CD4-positive, alpha-beta T cell (primary cell): ENCODE measurements at regions not wholly inside any gene's neighbourhood (a gene's known extent, or its start where the extent isn't known, plus 50 kb on each side); places are given as distances from the start of the nearest gene placed in this dataset.

Experiments
- ATAC-seq: fragments of 200-7000 bp; cut with Tn5 transposase; one replicate; pipeline ENCODE4 v1.10.0; 2022; ENCODE audit warnings: mild to moderate bottlenecking; ENCODE audit not compliant: poor library complexity
- CTCF ChIA-PET: fragments of 350-600 bp; sonication (Branson Sonifier 250); formaldehyde crosslinking; loops from one replicate; lab custom pipeline; 2021; ENCODE audit warnings: antibody characterized with exemption, inconsistent platforms; lab: Charles Lee
- POLR2A ChIA-PET: fragments of 350-600 bp; sonication (Branson Sonifier 250); formaldehyde crosslinking; loops from one replicate; lab custom pipeline; 2021; ENCODE audit warnings: antibody characterized with exemption, inconsistent platforms; lab: Charles Lee
- DNase-seq, 14 experiments: peaks; one replicate each; pipeline ENCODE4 v3.0.0-alpha.2; 2013 to 2020; ENCODE audit warnings: mixed read lengths in 2 of 14
- H3K27ac ChIP-seq, 2 donors: one replicate each; pipeline versions ENCODE4 v1.5.1 to v1.7.0; 2013; ENCODE audit warnings: low read length in 2 of 2, low read depth in 1 of 2, mild to moderate bottlenecking in 1 of 2
- H3K27me3 ChIP-seq, 2 experiments: 1 replicate in 1 of 2; 2 replicates in 1 of 2; pipeline versions ENCODE4 v1.6.1 to v1.7.0; 2013; ENCODE audit warnings: low read length in 2 of 2, control low read depth in 1 of 2, mild to moderate bottlenecking in 1 of 2, moderate library complexity in 1 of 2; ENCODE audit not compliant: insufficient read depth in 2 of 2, control insufficient read depth in 1 of 2
- H3K36me3 ChIP-seq: one replicate; pipeline ENCODE4 v1.6.1; 2013; ENCODE audit warnings: low read length, control low read depth; ENCODE audit not compliant: insufficient read depth
- H3K4me1 ChIP-seq: one replicate; pipeline ENCODE4 v1.6.1; 2013; ENCODE audit warnings: low read length, control low read depth; ENCODE audit not compliant: insufficient read depth
- H3K4me3 ChIP-seq: one replicate; pipeline ENCODE4 v1.5.1; 2013; ENCODE audit warnings: mild to moderate bottlenecking, low read length, moderate library complexity
- H3K9me3 ChIP-seq, 2 experiments: 1 replicate in 1 of 2; 2 replicates in 1 of 2; pipeline versions ENCODE4 v1.6.1 to v1.7.0; 2013; ENCODE audit warnings: low read length in 2 of 2, mild to moderate bottlenecking in 2 of 2, control low read depth in 1 of 2, moderate library complexity in 1 of 2; ENCODE audit not compliant: control insufficient read depth in 1 of 2, insufficient read depth in 1 of 2
- H3K27ac Mint-ChIP-seq: one replicate; pipeline ENCODE4 v1.8.0; 2020; ENCODE audit warnings: mixed read lengths
- H3K27me3 Mint-ChIP-seq: one replicate; pipeline ENCODE4 v1.8.0; 2021; ENCODE audit warnings: mixed read lengths
- H3K36me3 Mint-ChIP-seq: one replicate; pipeline ENCODE4 v1.8.0; 2021; ENCODE audit warnings: low read depth, mixed read lengths
- H3K4me1 Mint-ChIP-seq: one replicate; pipeline ENCODE4 v1.8.0; 2021; ENCODE audit warnings: low read depth, mixed read lengths
- H3K4me3 Mint-ChIP-seq: one replicate; pipeline ENCODE4 v1.8.0; 2020; ENCODE audit warnings: mild to moderate bottlenecking, mixed read lengths
- H3K9me3 Mint-ChIP-seq: one replicate; pipeline ENCODE4 v1.8.0; 2020; ENCODE audit warnings: mixed read lengths
- intact Hi-C, 2 experiments: fragments of 100-400 bp; cut with DNase I in 1 of 2; cut with micrococcal nuclease in 1 of 2; formaldehyde crosslinking; loops; one replicate each; pipeline versions ENCODE4 v1.15.1 to v1.9.0; 2023 to 2025; cut with DNase I, micrococcal nuclease
- TF ChIP-seq, protein P1 (sequence below): fragments of 200-600 bp; IDR thresholded peaks from one replicate; pipeline ENCODE4 v1.8.0; 2022; ENCODE audit warnings: antibody characterized with exemption, mild to moderate bottlenecking

DNA sequence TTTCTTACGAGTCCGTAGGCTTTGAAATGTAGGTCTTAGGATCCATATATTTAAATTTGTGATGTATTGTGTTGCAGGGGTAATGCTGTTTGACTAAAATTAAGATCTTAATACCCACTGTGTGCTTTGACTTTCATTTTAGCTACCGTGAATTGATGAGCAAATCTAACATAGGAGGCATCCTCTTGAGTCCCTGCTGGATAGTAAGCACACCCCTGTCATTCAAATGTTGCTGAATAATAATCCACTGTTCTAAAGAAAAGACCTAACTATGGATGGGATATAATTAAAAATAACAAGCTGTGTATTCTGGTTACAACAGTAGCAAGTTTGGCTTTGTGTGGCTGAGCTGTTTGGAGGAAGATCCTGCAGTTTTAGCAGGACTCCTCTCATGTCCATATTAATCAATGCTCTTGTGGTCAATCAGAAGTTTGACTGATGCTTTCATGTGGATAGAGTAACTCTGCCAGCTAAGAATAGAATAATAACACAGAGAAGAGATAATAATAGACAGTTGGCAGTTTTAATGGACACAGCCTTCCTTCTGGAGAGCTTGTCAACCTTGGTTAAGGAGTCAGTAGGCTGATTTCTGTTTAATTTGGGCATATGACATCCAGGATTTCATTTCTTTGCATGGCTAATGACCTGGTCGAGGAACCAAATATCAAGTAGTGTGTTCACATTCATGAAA lies 148.1 kb upstream of the MIS18BP1 start:
- Histone ChIP-seq H3K27ac (no peak overlapping the region), H3K27me3 (no peaks in the 10 kb centered on the region), H3K4me3 (no peak overlapping the region), H3K9me3 (no peaks in the 10 kb centered on the region), H3K36me3 (no peaks in the 10 kb centered on the region), H3K4me1 (no peaks in the 10 kb centered on the region)
- Mint-ChIP-seq H3K9me3 (no peaks in the 10 kb centered on the region), H3K4me1 (no peaks in the 10 kb centered on the region), H3K27ac (no peak overlapping the region), H3K27me3 (no peaks in the 10 kb centered on the region), H3K36me3 (no peaks in the 10 kb centered on the region), H3K4me3 (no peak overlapping the region)
- TF ChIP-seq, protein P1, sequence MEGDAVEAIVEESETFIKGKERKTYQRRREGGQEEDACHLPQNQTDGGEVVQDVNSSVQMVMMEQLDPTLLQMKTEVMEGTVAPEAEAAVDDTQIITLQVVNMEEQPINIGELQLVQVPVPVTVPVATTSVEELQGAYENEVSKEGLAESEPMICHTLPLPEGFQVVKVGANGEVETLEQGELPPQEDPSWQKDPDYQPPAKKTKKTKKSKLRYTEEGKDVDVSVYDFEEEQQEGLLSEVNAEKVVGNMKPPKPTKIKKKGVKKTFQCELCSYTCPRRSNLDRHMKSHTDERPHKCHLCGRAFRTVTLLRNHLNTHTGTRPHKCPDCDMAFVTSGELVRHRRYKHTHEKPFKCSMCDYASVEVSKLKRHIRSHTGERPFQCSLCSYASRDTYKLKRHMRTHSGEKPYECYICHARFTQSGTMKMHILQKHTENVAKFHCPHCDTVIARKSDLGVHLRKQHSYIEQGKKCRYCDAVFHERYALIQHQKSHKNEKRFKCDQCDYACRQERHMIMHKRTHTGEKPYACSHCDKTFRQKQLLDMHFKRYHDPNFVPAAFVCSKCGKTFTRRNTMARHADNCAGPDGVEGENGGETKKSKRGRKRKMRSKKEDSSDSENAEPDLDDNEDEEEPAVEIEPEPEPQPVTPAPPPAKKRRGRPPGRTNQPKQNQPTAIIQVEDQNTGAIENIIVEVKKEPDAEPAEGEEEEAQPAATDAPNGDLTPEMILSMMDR, result no peak
- ChIA-PET CTCF (no interaction called here), POLR2A (no interaction called here)
- DNase-seq (no peak), ATAC-seq (no peak)
- intact Hi-C loops, result no loop called here

DNA sequence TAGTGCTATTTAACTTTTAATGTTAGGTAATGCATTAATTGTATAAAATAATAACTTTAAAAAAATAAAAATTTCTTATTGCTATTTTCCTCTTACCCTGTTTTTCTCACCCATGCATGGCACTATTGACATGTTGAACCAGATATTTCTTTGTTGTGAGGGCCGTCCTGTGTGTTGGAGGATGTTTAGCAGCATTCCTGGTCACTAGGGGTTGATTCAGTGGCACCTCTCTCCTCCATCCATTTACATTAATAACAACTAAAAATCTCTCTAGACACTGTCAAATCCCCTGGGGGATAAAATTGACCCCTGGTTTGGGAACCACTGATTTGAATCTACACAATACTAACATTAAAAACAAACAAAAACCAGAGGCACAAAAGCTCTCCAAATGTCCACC lies 147.5 kb upstream of the MIS18BP1 start:
- DNase-seq (no peak), ATAC-seq (no peak)
- no peaks in the 10 kb centered on the region for H3K4me1 Mint-ChIP-seq
- TF ChIP-seq, protein P1, result no peak
- Histone ChIP-seq H3K36me3 (no peaks in the 10 kb centered on the region), H3K4me3 (no peak overlapping the region), H3K9me3 (no peaks in the 10 kb centered on the region), H3K27me3 (no peaks in the 10 kb centered on the region), H3K27ac (no peak overlapping the region), H3K4me1 (no peaks in the 10 kb centered on the region)
- no peaks in the 10 kb centered on the region for H3K36me3 Mint-ChIP-seq
- H3K9me3 Mint-ChIP-seq, result no peaks in the 10 kb centered on the region
- no peak overlapping the region for H3K4me3 Mint-ChIP-seq
- CTCF ChIA-PET, result no interaction called here
- H3K27ac Mint-ChIP-seq, result no peak overlapping the region
- no peaks in the 10 kb centered on the region for H3K27me3 Mint-ChIP-seq
- POLR2A ChIA-PET, result no interaction called here
- intact Hi-C loops, result no loop called here

DNA sequence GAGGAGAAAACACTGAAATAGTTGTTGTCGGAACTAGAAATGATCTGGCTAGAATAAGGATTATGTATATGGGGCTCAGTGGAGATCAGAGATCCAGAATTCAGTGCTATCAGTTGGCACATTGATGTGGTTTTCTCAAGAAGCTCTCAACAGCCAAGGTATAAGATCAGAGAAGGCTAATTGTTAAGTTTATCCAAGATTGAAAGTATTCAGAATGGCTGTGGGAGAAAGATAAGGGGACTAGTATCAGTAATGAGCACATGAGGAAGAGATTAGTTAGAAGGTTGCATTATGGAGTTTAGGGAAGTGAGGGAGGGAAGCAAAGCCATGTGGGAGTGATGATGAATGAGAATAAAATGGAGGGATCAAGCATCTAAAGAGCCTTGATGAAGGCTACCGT lies 128.1 kb upstream of the MIS18BP1 start:
- Histone ChIP-seq H3K27me3 (no peaks in the 10 kb centered on the region), H3K27ac (no peak overlapping the region), H3K4me3 (no peak overlapping the region), H3K36me3 (no peaks in the 10 kb centered on the region), H3K9me3 (peaks cover 0 to 6% of the 10 kb centered on the region in 2 experiments), H3K4me1 (no peaks in the 10 kb centered on the region)
- ATAC-seq, result no peak
- ChIA-PET POLR2A (no interaction called here), CTCF (no interaction called here)
- Mint-ChIP-seq H3K9me3 (no peaks in the 10 kb centered on the region), H3K4me1 (no peaks in the 10 kb centered on the region), H3K27ac (no peak overlapping the region), H3K4me3 (no peak overlapping the region), H3K36me3 (no peaks in the 10 kb centered on the region), H3K27me3 (no peaks in the 10 kb centered on the region)
- TF ChIP-seq, protein P1, result no peak
- intact Hi-C loops, result no loop called here
- no peak for DNase-seq
